IMR-90 (cell line): ENCODE measurements at regions not wholly inside any gene's neighbourhood (a gene's known extent, or its start where the extent isn't known, plus 50 kb on each side); places are given as distances from the start of the nearest gene placed in this dataset.

Source experiments
- ATAC-seq: fragments of 200-7000 bp; cut with Tn5 transposase; 2 replicates; pipeline ENCODE4 v1.9.1; 2020; ENCODE audit warnings: low read depth, mild to moderate bottlenecking, moderate library complexity
- BruUV-seq: library from RNA; stranded (reverse); fragments of 400-500 nt; replicated peaks from 2 replicates; lab custom pipeline; 2021; lab: Mats Ljungman, UMichigan
- CTCF ChIA-PET: fragments of 300-600 bp; formaldehyde crosslinking; extraction: SDS; loops from one replicate; lab custom pipeline; 2021; ENCODE audit warnings: antibody characterized with exemption; lab: Yijun Ruan, JAX
- POLR2A ChIA-PET: fragments of 300-600 bp; sonication (Branson Sonifier 250); formaldehyde crosslinking; loops from one replicate; lab custom pipeline; 2022; ENCODE audit warnings: antibody characterized with exemption; ENCODE audit not compliant: unreplicated experiment; lab: Charles Lee
- DNase-seq: peaks from one replicate; pipeline ENCODE4 v3.0.0; 2013
- H2AFZ ChIP-seq: replicated peaks from 2 replicates; pipeline ENCODE3; 2013; ENCODE audit warnings: low read length, mild to moderate bottlenecking; ENCODE audit not compliant: poor library complexity
- H2AK5ac ChIP-seq: 2 replicates; pipeline ENCODE4 v1.6.1; 2013; ENCODE audit warnings: low read depth, low read length, inconsistent platforms
- H2AK9ac ChIP-seq: replicated peaks from 2 replicates; pipeline ENCODE3; 2013; ENCODE audit warnings: mild to moderate bottlenecking, low read depth, low read length, moderate library complexity; ENCODE audit not compliant: poor library complexity
- H2BK120ac ChIP-seq: 2 replicates; pipeline ENCODE4 v1.6.1; 2013; ENCODE audit warnings: low read depth, low read length, inconsistent platforms
- H2BK15ac ChIP-seq: 3 replicates; pipeline ENCODE4 v1.6.1; 2013; ENCODE audit warnings: low read depth, low read length, inconsistent platforms
- H2BK20ac ChIP-seq: 2 replicates; pipeline ENCODE4 v1.6.1; 2013; ENCODE audit warnings: low read depth, mild to moderate bottlenecking, inconsistent platforms, low read length, moderate library complexity
- H2BK5ac ChIP-seq: 2 replicates; pipeline ENCODE4 v1.6.1; 2013; ENCODE audit warnings: mild to moderate bottlenecking, low read depth, low read length, inconsistent platforms; ENCODE audit not compliant: poor library complexity, severe bottlenecking
- H3K14ac ChIP-seq: replicated peaks from 2 replicates; pipeline ENCODE4 v1.6.1; 2013; ENCODE audit warnings: low read depth, low read length, inconsistent platforms
- H3K18ac ChIP-seq: 2 replicates; pipeline ENCODE4 v1.6.1; 2013; ENCODE audit warnings: low read depth, low read length, control low read depth
- H3K23ac ChIP-seq: 2 replicates; pipeline ENCODE4 v1.6.1; 2013; ENCODE audit warnings: low read depth, low read length, inconsistent platforms
- H3K27ac ChIP-seq: 2 replicates; pipeline ENCODE4 v1.5.1; 2013; ENCODE audit warnings: mild to moderate bottlenecking, control low read depth, low read length; ENCODE audit not compliant: insufficient read depth
- H3K27me3 ChIP-seq: 2 replicates; pipeline ENCODE4 v1.6.1; 2013; ENCODE audit warnings: low read length; ENCODE audit not compliant: control insufficient read depth, insufficient read depth
- H3K36me3 ChIP-seq: 2 replicates; pipeline ENCODE4 v1.6.1; 2013; ENCODE audit warnings: low read length, mixed read lengths; ENCODE audit not compliant: control insufficient read depth, insufficient read depth
- H3K4ac ChIP-seq: 2 replicates; pipeline ENCODE4 v1.6.1; 2013; ENCODE audit warnings: low read depth, low read length, inconsistent platforms
- H3K4me1 ChIP-seq: 2 replicates; pipeline ENCODE4 v1.6.1; 2013; ENCODE audit warnings: low read length, mixed read lengths; ENCODE audit not compliant: control insufficient read depth, insufficient read depth
- H3K4me2 ChIP-seq: 2 replicates; pipeline ENCODE4 v1.6.1; 2013; ENCODE audit warnings: low read depth, mild to moderate bottlenecking, control low read depth, low read length, moderate library complexity
- H3K4me3 ChIP-seq: 2 replicates; pipeline ENCODE4 v1.5.1; 2013; ENCODE audit warnings: low read depth, mild to moderate bottlenecking, control low read depth, low read length, moderate library complexity; ENCODE audit not compliant: insufficient read depth
- H3K56ac ChIP-seq: 2 replicates; pipeline ENCODE4 v1.6.1; 2013; ENCODE audit warnings: low read length, inconsistent platforms; ENCODE audit not compliant: insufficient read depth; ENCODE audit errors: extremely low read depth
- H3K79me1 ChIP-seq, 2 experiments: 2 replicates each; pipeline ENCODE4 v1.6.1; 2013; ENCODE audit warnings: low read length in 2 of 2, inconsistent platforms in 1 of 2, low read depth in 1 of 2
- H3K9ac ChIP-seq: 2 replicates; pipeline ENCODE4 v1.6.1; 2013; ENCODE audit warnings: low read depth, low read length, control low read depth
- H3K9me1 ChIP-seq: 2 replicates; pipeline ENCODE4 v1.6.1; 2013; ENCODE audit warnings: low read length, inconsistent platforms; ENCODE audit not compliant: insufficient read depth
- H3K9me3 ChIP-seq: 2 replicates; pipeline ENCODE4 v1.6.1; 2013; ENCODE audit warnings: low read length; ENCODE audit not compliant: control insufficient read depth, insufficient read depth
- H4K20me1 ChIP-seq: 2 replicates; pipeline ENCODE4 v1.6.1; 2013; ENCODE audit warnings: low read length, inconsistent platforms; ENCODE audit not compliant: insufficient read depth
- H4K5ac ChIP-seq: 2 replicates; pipeline ENCODE4 v1.6.1; 2013; ENCODE audit warnings: mild to moderate bottlenecking, low read depth, low read length, control low read depth
- H4K8ac ChIP-seq, 2 experiments: 2 replicates each; pipeline ENCODE4 v1.6.1; 2013; ENCODE audit warnings: low read depth in 2 of 2, low read length in 2 of 2, control low read depth in 1 of 2, inconsistent platforms in 1 of 2
- H4K91ac ChIP-seq: 2 replicates; pipeline ENCODE4 v1.6.1; 2013; ENCODE audit warnings: low read depth, low read length, inconsistent platforms; ENCODE audit not compliant: insufficient read depth
- BHLHE40 ChIP-seq: fragments of 150-350 bp; IDR thresholded peaks from 2 replicates; pipeline ENCODE4 v1.6.1; 2016; ENCODE audit warnings: mild to moderate bottlenecking, low read depth, low read length
- CEBPB ChIP-seq: IDR thresholded peaks from 2 replicates; pipeline ENCODE4 v1.6.1; 2012; ENCODE audit warnings: low read depth, low read length, improper control_type of control experiment
- CHD1 ChIP-seq: IDR thresholded peaks from 2 replicates; pipeline ENCODE4 v1.6.1; 2012; ENCODE audit warnings: low read depth, low read length, improper control_type of control experiment
- FOS ChIP-seq: fragments of 150-350 bp; IDR thresholded peaks from 2 replicates; pipeline ENCODE4 v1.6.1; 2016; ENCODE audit warnings: low read depth, low read length
- MAFK ChIP-seq: IDR thresholded peaks from 2 replicates; pipeline ENCODE4 v1.6.1; 2012; ENCODE audit warnings: low read depth, low read length, improper control_type of control experiment
- MAZ ChIP-seq: IDR thresholded peaks from 2 replicates; pipeline ENCODE4 v1.6.1; 2012; ENCODE audit warnings: low read depth, mild to moderate bottlenecking, low read length, improper control_type of control experiment, moderate library complexity, borderline replicate concordance
- MXI1 ChIP-seq: IDR thresholded peaks from 2 replicates; pipeline ENCODE4 v1.6.1; 2012; ENCODE audit warnings: low read depth, mild to moderate bottlenecking, low read length, moderate library complexity, borderline replicate concordance
- NFE2L2 ChIP-seq: fragments of 150-350 bp; IDR thresholded peaks from 2 replicates; pipeline ENCODE4 v1.6.1; 2016; ENCODE audit warnings: low read depth, mild to moderate bottlenecking, low read length
- POLR2A ChIP-seq: IDR thresholded peaks from 2 replicates; pipeline ENCODE4 v1.6.1; 2012; ENCODE audit warnings: mild to moderate bottlenecking, low read depth, low read length
- RAD21 ChIP-seq: IDR thresholded peaks from 2 replicates; pipeline ENCODE4 v1.6.1; 2012; ENCODE audit warnings: low read length, improper control_type of control experiment
- RFX5 ChIP-seq: IDR thresholded peaks from 2 replicates; pipeline ENCODE4 v1.8.0; 2012; ENCODE audit warnings: low read depth, mild to moderate bottlenecking, low read length, moderate library complexity
- SMC3 ChIP-seq: fragments of 150-350 bp; IDR thresholded peaks from 2 replicates; pipeline ENCODE4 v1.6.1; 2016; ENCODE audit warnings: low read depth, mild to moderate bottlenecking, antibody characterized with exemption, low read length, moderate library complexity
- WGBS, 2 experiments: methylation state at CpG; one replicate each; pipeline versions ENCODE4 v1.1.5 to v1.1.7; 2013; ENCODE audit warnings: missing lambda C conversion rate in 2 of 2; ENCODE audit not compliant: insufficient read length in 1 of 2; ENCODE audit errors: extremely low coverage in 2 of 2; 5-methylcytosine and 5-hydroxymethylcytosine counted together
- dilution Hi-C: fragments of 300-500 bp; cut with HindIII; formaldehyde crosslinking; loops from one replicate; pipeline ENCODE4 v1.14.3; 2018; ENCODE audit warnings: low sequenced_read_pairs; ENCODE audit not compliant: unreplicated experiment
- in situ Hi-C: fragments of 300-500 bp; cut with MboI; formaldehyde crosslinking; loops from 3 replicates; pipeline ENCODE4 v1.14.3; 2019; ENCODE audit warnings: low sequenced_read_pairs, inconsistent platforms, mixed read lengths
- intact Hi-C: fragments of 100-400 bp; cut with micrococcal nuclease; formaldehyde crosslinking; loops from 2 replicates; pipeline ENCODE4 v1.10.0; 2022
- TF ChIP-seq, protein P1 (sequence below): fragments of 150-350 bp; IDR thresholded peaks from 2 replicates; pipeline ENCODE4 v1.6.1; 2017; ENCODE audit warnings: mild to moderate bottlenecking, antibody characterized with exemption, low read length, low read depth
- TF ChIP-seq, protein P2 (sequence below): conservative IDR thresholded peaks from 2 replicates; pipeline ENCODE4 v1.5.1; 2012; ENCODE audit warnings: mild to moderate bottlenecking, low read depth, low read length, improper control_type of control experiment
- TF ChIP-seq, protein P3 (sequence below): fragments of 150-350 bp; IDR thresholded peaks from 2 replicates; pipeline ENCODE4 v1.6.1; 2016; ENCODE audit warnings: low read depth, mild to moderate bottlenecking, low read length, moderate library complexity, borderline replicate concordance

DNA sequence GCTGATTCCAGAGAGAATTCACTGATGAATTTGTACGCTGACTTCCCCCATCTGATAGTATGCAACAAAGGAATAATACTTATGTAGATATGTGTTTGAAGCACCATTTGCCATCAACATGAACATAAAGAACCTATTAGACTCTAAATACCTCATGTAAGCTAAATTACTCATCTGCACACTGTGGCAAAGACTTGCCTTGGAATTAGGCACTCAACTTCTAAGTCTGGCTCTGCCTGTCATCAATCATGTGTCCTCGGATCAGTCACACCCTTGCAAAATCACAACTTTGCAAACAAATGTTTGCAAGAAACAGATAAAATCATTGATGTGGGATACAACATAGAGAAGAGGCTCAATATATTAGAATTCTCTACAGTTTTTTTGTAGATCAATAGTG is 169.9 kb upstream of the LDB2 start:
- Histone ChIP-seq H3K4me3 (no peak overlapping the region), H3K79me1 (0 out of 4 replicates have a peak, but pooled peaks cover 0 to 3% of the 10 kb centered on the region in 2 experiments), H3K27me3 (no peaks in the 10 kb centered on the region), H2AK5ac (0 out of 2 replicates have a peak overlapping the region, but pooled peaks have one; percentile 63), H3K14ac (peak overlapping the region; percentile 79), H3K56ac (peak overlapping the region; percentile 51; the same call in 1 of the 2 replicates), H3K36me3 (no peaks in the 10 kb centered on the region), H3K9me1 (peaks cover 24% of the 10 kb centered on the region), H2AK9ac (no peak overlapping the region), H2BK120ac (peak overlapping the region; percentile 98), H3K4me1 (peaks cover 36% of the 10 kb centered on the region), H3K23ac (peak overlapping the region; percentile 81; the same call in 1 of the 2 replicates), H3K9me3 (peaks cover 3% of the 10 kb centered on the region; the same call in 1 of the 2 replicates), H3K9ac (no peak overlapping the region), H4K91ac (peak overlapping the region; percentile 97), H2BK5ac (peak overlapping the region; percentile 65), H3K18ac (peak overlapping the region; percentile 92), H4K20me1 (no peaks in the 10 kb centered on the region), H2AFZ (no peak overlapping the region), H3K4me2 (no peak overlapping the region), H3K4ac (peak overlapping the region; percentile 97), H2BK20ac (peak overlapping the region; percentile 98), H4K5ac (peak overlapping the region; percentile 83), H4K8ac (peak overlapping the region; percentile 74 to 96; a peak in 3 of 4 replicates), H3K27ac (peak overlapping the region; percentile 72; the same call in 1 of the 2 replicates), H2BK15ac (peak overlapping the region; percentile 85)
- intact Hi-C loops (no loop called here), in situ Hi-C loops (no loop called here), dilution Hi-C loops (no loop called here)
- TF ChIP-seq NFE2L2 (no peak), SMC3 (no peak), CEBPB (no peak), MXI1 (no peak), CHD1 (no peak), MAFK (no peak), POLR2A (no peak), FOS (no peak), RFX5 (no peak), BHLHE40 (no peak), MAZ (no peak), RAD21 (no peak)
- TF ChIP-seq, protein P1, sequence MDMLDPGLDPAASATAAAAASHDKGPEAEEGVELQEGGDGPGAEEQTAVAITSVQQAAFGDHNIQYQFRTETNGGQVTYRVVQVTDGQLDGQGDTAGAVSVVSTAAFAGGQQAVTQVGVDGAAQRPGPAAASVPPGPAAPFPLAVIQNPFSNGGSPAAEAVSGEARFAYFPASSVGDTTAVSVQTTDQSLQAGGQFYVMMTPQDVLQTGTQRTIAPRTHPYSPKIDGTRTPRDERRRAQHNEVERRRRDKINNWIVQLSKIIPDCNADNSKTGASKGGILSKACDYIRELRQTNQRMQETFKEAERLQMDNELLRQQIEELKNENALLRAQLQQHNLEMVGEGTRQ = no peak
- TF ChIP-seq, protein P2, sequence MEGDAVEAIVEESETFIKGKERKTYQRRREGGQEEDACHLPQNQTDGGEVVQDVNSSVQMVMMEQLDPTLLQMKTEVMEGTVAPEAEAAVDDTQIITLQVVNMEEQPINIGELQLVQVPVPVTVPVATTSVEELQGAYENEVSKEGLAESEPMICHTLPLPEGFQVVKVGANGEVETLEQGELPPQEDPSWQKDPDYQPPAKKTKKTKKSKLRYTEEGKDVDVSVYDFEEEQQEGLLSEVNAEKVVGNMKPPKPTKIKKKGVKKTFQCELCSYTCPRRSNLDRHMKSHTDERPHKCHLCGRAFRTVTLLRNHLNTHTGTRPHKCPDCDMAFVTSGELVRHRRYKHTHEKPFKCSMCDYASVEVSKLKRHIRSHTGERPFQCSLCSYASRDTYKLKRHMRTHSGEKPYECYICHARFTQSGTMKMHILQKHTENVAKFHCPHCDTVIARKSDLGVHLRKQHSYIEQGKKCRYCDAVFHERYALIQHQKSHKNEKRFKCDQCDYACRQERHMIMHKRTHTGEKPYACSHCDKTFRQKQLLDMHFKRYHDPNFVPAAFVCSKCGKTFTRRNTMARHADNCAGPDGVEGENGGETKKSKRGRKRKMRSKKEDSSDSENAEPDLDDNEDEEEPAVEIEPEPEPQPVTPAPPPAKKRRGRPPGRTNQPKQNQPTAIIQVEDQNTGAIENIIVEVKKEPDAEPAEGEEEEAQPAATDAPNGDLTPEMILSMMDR = no peak
- TF ChIP-seq, protein P3, sequence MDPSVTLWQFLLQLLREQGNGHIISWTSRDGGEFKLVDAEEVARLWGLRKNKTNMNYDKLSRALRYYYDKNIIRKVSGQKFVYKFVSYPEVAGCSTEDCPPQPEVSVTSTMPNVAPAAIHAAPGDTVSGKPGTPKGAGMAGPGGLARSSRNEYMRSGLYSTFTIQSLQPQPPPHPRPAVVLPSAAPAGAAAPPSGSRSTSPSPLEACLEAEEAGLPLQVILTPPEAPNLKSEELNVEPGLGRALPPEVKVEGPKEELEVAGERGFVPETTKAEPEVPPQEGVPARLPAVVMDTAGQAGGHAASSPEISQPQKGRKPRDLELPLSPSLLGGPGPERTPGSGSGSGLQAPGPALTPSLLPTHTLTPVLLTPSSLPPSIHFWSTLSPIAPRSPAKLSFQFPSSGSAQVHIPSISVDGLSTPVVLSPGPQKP = no peak
- no peak for ATAC-seq
- CTCF ChIA-PET = interaction anchor here (0.6 kb wide), 1 partner anchor 23 kb away, joined by 3 read pairs; no protein-coding TSS in a partner anchor
- WGBS, 2 experiments = no CpG with 5 or more reads among the region's 2 CpGs
- POLR2A ChIA-PET = no interaction called here
- peak; percentile 38 for DNase-seq
- no TSS peak for BruUV-seq
